NCI-H146 (cell line): ENCODE measurements at regions not wholly inside any gene's neighbourhood (a gene's known extent, or its start where the extent isn't known, plus 50 kb on each side); places are given as distances from the start of the nearest gene placed in this dataset.

ENCODE experiments used
- DNase-seq: peaks from one replicate; lab custom pipeline; 2025; lab: John Stamatoyannopoulos, UW

- no peak for DNase-seq
These were observed 52.0 kb upstream of the TANC2 start for GRCh38 chr17:62913991-62914570.

DNA sequence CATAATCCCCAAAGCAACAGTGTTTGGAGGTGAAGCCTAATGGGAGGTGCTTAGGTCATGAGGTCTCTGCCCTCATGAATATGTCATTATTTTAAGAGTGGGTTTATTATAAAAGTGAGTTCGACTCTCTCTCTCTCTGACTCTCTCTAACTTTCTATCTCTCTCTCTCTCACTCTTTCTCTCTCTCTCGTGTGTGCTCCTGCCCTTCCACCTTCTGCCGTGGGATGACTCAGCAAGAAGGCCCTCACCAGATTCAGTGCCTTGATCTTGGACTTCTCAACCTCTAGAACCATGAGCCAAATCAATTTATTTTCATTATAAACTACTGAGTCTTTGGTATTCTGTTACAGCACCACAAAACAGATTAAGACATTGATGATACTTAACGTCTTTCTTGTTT lies 53.7 kb upstream of the TANC2 start:
- DNase-seq: no peak

DNA sequence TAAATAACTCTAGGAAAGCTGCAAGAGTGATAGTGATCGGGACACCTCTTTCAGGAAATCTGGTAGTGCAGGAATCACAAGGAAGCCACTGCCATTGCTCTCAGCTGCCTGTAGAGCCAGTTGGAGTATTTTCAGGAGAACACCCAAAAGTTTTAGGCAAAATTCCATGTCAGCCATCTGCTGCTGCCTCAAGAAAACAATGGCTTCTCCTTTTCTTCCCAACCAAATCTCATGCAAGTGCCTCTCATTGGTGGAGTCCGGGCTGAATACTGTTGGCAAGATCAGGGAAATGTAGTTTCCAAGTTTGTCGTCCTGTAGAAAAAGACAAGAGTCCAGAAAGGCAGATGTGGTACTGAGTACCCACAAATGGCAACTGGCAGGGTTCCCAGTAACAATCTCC lies 54.9 kb upstream of the TANC2 start:
- DNase-seq: no peak

DNA sequence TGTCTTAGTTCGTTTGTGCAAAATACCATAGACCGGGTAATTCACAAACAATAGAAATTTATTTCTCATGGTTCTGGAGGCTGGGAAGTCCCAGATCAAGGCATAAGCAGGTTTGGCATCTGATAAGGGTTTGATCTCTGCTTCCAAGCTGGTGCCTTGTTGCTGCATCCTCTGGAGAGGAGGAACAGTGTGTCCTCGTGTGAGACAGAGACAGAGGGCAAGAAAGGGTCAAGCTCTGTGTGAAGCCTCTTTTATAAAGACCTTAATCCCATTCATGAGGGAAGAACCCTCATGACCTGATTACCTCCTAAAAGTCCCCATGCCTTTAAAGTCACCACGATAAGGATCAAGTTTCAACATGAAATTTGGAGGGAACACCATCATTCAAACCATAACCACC lies 55.8 kb upstream of the TANC2 start:
- DNase-seq: no peak

DNA sequence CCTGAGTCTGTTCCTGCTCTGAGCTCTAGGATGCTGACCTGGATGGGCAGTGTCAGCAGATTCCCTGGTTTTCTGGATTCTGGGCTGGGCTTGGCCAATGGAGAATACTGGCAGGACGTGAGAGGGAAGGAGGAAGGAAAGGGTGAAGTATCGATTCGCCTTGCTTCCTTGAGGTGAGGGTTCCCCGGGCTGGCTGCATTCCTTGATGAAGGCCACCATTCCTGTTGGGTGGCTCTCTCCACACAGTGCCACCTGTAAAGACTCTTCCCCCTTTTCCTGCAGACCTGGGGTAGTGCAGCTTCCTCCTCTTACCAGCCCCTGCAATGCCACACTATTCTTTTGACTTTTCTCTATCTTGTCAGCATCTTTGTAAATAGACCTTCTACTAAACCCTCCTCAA lies 58.1 kb upstream of the TANC2 start:
- DNase-seq: no peak

GRCh38 chr17:62906881-62907280 lies 59.2 kb upstream of the TANC2 start:
- no peak for DNase-seq

DNA sequence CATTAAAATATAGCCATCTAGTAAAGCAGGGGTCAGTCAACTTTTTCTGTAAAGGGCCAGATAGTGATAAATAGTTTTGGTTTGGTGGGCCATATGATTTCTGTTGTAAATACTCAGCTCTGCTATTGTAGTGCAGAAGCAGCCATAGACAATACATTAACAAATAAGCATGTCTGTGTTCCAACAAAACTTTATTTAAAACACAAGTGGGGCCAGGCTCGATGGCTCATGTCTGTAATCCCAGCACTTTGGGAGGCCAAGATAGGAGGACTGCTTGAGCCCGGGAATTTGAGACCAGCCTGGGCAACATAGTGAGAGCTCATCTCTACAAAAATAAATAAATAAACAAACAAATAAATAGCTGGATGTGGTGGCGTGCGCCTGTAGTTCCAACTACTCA lies 60.8 kb upstream of the TANC2 start:
- no peak for DNase-seq

- no peak for DNase-seq
These were observed 63.4 kb upstream of the TANC2 start for GRCh38 chr17:62902531-62903220.

DNA sequence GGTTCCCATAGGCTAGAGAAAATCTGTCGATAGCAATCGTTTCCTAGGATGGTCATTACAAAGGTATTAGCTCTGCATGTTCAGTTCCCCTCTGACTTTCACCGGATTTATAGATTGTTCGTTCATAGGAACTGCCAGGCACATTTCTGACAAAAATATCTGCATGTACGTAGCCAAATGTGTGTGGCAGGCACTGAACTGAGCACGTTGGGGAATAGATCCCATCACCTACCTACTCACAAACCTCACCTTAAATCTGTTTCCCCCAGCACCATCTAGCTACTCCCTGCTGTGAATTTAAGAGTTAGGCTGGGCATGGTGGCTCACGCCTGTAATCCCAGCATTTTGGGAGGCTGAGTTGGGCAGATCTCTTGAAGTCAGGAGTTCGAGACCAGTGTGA lies 64.5 kb upstream of the TANC2 start:
- no peak for DNase-seq

GRCh38 chr17:62900096-62900495 lies 65.9 kb upstream of the TANC2 start:
- no peak for DNase-seq

DNA sequence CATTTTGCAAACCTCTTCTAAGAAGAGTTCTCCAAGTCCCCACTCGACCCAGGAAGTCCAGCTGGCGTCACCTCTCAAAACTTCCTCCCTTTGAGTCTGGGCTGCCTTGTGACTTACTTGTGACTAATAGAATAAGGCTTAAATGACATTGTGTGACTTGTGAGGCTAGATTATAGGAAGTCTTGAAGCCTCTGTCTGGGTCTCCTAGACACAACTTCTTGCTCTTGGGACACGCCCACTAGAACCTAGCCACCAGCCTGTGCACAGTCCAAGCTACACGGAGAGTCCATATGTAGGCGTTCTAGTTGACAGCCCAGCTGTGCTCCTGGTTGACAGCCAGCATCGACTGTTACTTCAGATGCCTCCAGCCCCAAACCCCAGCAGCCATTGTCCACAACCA lies 66.7 kb upstream of the TANC2 start:
- no peak for DNase-seq

DNA sequence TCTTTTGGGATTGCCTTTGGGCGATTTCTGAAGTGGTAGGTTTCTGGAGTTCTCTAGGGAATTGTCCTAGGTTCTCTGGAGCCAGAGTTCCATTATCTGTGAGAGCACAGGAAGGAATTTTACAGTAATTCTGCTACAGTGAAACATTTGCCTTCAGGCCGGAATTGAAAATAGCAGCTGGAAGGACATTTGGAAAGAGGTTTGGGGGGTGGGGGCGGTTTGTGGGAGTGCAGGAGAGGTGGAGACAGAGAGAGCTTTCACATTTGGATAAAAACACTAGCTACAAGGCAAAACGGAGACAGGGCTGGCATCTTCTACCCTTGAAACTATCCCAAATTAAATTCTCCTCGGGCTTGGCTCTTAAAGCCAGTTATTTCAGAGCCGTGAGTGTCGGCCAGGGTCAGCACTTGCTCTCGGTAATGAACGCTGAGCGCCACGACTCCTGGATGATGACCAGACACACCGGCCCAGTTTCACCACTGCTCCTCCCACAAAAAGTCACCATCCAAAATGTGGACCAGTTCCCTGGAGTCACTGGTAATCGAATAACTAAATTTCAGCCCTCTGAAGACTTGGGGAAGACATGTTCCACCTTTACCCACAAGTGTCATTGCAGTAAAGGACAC lies 67.7 kb upstream of the TANC2 start:
- DNase-seq: no peak

DNA sequence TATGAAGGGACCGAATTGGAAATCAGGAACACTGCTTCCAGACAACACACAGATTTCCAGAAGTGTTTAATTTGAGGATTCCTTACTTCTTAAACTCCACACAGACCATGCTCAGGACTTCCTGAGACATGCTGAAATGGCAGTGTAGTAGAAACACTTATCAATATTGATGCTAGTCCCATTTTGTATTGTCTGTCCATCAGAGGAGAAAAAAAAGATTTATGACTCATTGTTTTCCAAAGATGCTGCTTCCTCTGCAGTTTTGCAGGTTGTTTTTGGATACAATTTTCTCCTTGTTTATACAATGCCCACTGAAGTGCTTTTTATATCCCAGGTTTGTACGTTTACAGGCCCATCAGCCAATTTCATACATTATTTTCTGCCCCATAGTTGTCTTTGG lies 68.3 kb upstream of the TANC2 start:
- no peak for DNase-seq

GRCh38 chr17:62895320-62896301 lies 70.4 kb upstream of the TANC2 start:
- DNase-seq: no peak

DNA sequence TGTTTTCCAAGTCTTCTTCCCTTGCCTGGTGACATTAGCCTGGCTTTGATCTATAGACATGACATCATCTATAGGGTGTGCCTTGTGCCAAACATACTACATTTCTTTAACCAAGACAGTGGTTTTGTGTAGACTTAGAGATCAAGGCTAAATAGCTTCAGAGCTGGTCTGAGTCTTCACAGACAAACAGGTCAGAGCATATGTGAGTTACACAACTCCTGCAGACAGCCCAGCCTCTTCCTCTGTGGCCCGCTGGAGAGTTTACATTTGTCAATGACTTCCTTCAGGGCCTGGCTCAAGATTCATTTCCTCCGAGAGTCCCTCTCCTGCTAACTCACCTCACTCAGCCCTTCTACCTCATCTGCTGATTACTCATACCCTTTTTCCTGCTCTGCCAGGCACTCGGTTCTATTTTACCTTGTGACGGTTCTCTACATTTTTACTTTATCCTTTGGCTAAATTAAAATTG lies 73.1 kb upstream of the TANC2 start:
- no peak for DNase-seq

- DNase-seq: no peak
These were observed 73.9 kb upstream of the TANC2 start for GRCh38 chr17:62892061-62892675.

GRCh38 chr17:62891659-62892058 lies 74.4 kb upstream of the TANC2 start:
- DNase-seq: peak; percentile 51

DNA sequence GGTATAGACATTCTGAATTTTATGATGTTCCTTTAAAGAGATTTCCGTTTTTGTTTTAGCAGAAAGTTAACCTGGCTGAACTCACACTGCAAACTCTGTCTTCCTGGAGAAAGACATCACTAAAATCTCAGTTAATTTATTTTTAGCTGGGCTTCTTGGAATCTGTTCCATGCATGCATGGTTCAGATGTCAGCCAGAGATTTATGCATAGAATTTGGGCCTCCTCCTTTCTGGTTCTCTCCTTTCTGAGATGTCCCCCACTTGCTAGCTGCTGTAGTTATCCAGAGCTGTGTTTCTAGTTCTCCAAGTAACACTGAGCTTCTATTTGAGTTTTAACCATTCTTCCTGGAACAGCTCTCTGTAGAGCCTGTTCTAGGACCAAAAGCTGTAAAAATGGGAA lies 77.3 kb upstream of the TANC2 start:
- no peak for DNase-seq

DNA sequence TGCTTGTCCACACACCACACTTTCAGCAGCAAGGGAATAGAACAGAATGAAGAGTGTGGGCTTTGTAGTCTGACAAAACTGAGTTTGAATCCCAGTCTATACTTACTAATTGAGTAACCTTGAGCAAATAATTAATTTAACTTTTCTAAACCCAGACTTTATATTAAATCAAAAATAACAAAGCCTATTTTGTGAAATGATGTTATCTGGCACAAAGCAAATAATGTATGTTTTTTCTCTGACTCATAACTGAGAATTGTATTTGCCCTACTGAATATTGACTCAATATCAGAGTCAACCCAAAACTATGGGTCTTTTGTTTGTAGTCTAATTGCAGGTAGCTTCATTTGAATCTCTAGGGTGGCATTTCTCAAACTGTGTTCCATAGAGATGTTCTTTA lies 77.9 kb upstream of the TANC2 start:
- no peak for DNase-seq

DNA sequence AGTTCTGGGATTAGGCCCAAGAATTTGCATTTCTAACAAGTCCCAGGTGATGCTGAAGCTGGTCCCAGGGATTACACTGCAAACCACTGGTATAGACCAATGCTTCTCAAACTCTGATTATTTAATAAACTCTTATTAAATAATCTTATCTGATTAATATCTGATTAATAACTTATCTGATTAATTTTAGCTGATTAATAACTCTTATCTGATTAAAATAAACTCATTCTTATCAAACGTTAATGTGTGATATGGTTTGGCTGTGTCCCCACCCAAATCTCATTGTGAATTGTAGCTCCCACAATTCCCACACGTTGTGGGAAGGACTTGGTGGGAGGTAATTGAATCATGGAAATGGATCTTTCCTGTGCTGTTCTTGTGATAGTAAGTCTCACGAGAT lies 78.6 kb upstream of the TANC2 start:
- DNase-seq: no peak

DNA sequence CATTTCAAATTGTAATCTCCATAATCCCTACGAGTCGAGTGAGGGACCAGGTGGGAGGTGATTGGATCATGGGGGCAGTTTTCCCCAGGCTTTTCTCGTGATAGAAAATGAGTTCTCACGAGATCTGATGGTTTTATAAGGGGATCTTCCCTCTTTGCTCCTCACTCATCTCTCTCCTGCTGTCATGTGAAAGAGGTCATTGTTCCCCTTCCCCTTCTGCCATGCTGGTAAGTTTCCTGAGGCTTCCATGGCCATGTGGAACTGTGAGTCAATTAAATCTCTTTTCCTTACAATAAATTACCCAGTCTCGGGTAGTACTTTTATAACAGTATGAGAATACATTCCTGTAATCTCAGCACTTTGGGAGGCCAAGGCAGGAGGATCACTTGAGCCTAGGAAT lies 76.7 kb upstream of the MARCHF10 start:
- no peak for DNase-seq

DNA sequence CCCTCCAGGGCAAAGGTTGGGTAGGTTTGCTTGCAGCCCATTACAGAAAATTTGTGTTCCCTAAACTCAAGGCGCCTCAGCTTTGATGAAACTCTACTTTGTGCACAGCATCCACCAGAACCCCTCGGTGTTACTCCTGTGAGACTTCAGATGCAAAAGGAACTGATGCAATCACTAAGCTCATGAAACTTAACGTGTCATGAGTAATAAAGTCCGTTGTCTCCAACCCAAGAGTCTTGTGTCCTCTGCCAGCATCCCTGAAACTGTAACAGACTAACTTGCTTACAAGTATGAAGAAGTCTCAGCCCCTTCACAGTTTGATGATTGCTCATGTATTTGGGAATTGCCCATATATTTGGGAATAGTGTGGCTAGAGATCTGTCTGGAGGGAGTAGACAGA lies 74.8 kb upstream of the MARCHF10 start:
- DNase-seq: no peak
